GM12891 (cell line): ENCODE measurements at regions not wholly inside any gene's neighbourhood (a gene's known extent, or its start where the extent isn't known, plus 50 kb on each side); places are given as distances from the start of the nearest gene placed in this dataset.

Source experiments
- PAX5 ChIP-seq: IDR thresholded peaks from 2 replicates; pipeline ENCODE4 v1.6.1; 2011; ENCODE audit warnings: low read length, moderate library complexity, mild to moderate bottlenecking; ENCODE audit not compliant: insufficient read depth, severe bottlenecking
- POLR2A ChIP-seq: IDR thresholded peaks from 2 replicates; pipeline ENCODE4 v1.6.1; 2011; ENCODE audit warnings: low read depth, low read length, control low read depth
- POLR2AphosphoS5 ChIP-seq: IDR thresholded peaks from 2 replicates; pipeline ENCODE4 v1.6.1; 2011; ENCODE audit warnings: low read depth, low read length, control low read depth
- SPI1 ChIP-seq: IDR thresholded peaks from 2 replicates; pipeline ENCODE4 v1.6.1; 2011; ENCODE audit warnings: low read depth, low read length, control low read depth
- TAF1 ChIP-seq: IDR thresholded peaks from 2 replicates; pipeline ENCODE4 v1.6.1; 2011; ENCODE audit warnings: low read depth, low read length, control low read depth

- TF ChIP-seq POLR2A (no peak), SPI1 (no peak), POLR2AphosphoS5 (no peak), TAF1 (no peak), PAX5 (no peak)
Observed at GRCh38 chr3:134083626-134084241, 54.0 kb upstream of the SLCO2A1 start.
